ENCODE measurements at regions not wholly inside any gene's neighbourhood (a gene's known extent, or its start where the extent isn't known, plus 50 kb on each side); places are given as distances from the start of the nearest gene placed in this dataset.

DNA sequence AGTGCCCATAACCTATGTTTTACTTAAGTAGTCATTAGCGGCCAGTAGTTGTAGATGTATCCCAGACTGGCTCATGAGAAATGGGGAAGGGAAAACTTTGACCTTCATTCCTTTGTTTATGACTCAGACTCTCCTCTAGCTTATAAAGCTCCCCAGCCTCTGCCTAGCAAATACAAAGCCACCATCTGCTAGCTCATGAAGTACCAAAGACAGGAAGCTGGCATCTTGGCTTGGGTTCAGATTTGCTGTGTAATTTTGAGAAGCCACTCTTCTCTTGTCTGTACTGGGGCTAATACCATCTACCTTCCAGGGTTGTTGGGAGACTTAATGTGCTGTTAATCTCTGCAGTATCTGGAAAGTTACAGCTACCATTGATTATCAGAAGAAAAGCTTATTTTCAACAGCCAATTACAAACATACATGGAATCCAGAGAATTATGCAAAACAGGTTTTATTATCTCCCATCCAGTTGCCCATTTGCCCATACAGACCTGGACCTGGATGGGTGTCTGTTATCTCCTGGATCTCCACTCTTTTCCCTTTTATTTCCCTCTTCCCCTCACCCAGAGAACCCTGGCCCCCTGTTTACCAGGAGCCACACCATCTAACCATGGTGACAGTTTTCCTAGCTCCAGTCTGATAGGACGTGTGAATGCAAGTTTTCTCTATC, 153.8 kb downstream of the SEMA6D start:
- TF ChIP-seq, protein P1, sequence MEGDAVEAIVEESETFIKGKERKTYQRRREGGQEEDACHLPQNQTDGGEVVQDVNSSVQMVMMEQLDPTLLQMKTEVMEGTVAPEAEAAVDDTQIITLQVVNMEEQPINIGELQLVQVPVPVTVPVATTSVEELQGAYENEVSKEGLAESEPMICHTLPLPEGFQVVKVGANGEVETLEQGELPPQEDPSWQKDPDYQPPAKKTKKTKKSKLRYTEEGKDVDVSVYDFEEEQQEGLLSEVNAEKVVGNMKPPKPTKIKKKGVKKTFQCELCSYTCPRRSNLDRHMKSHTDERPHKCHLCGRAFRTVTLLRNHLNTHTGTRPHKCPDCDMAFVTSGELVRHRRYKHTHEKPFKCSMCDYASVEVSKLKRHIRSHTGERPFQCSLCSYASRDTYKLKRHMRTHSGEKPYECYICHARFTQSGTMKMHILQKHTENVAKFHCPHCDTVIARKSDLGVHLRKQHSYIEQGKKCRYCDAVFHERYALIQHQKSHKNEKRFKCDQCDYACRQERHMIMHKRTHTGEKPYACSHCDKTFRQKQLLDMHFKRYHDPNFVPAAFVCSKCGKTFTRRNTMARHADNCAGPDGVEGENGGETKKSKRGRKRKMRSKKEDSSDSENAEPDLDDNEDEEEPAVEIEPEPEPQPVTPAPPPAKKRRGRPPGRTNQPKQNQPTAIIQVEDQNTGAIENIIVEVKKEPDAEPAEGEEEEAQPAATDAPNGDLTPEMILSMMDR (IDR thresholded peaks at IDR 0.05; ENCODE audit: borderline replicate concordance, extremely low read depth, low read length, poor library complexity, severe bottlenecking), result no peak
- no peak for TF ChIP-seq EZH2 (IDR thresholded peaks at IDR 0.05; ENCODE audit: borderline replicate concordance, low read depth, low read length, severe bottlenecking)

Data from DND-41 (cell line).